ENCODE measurements at regions not wholly inside any gene's neighbourhood (a gene's known extent, or its start where the extent isn't known, plus 50 kb on each side); places are given as distances from the start of the nearest gene placed in this dataset.

DNA sequence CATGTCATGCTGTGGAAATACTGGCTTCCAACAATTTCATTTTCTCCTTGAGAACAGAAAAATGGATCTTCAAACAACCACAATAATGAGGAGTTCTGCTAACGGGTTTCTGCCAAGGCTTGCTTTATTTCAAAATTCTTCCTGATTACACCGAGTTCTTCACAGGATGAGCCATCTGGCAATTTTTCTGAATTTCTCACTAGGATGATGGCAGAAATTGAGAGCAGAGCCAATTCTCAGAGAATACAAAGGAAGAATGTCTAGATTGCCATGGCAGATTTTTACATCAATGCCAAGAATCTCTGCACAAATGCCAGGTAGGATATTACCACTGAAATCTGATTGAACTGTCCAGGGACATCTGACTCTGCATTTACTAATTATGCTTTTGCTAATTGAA lies 619.0 kb upstream of the CHRM3 start:
- WGBS, 2 donors, result 69 to 93% methylated on average over 2 of the region's 2 CpGs
- H3K4me3 ChIP-seq, result no peak overlapping the region
- H3K4me1 ChIP-seq, result no peaks in the 10 kb centered on the region
- ATAC-seq (ENCODE audit: low FRiP score in 2 of 2) (no peak), DNase-seq (no peak)
- TF ChIP-seq POLR2A (IDR thresholded peaks at IDR 0.05), result no peak
- no peak for TF ChIP-seq POLR2AphosphoS5 (IDR thresholded peaks at IDR 0.05)
- TF ChIP-seq, protein P1, sequence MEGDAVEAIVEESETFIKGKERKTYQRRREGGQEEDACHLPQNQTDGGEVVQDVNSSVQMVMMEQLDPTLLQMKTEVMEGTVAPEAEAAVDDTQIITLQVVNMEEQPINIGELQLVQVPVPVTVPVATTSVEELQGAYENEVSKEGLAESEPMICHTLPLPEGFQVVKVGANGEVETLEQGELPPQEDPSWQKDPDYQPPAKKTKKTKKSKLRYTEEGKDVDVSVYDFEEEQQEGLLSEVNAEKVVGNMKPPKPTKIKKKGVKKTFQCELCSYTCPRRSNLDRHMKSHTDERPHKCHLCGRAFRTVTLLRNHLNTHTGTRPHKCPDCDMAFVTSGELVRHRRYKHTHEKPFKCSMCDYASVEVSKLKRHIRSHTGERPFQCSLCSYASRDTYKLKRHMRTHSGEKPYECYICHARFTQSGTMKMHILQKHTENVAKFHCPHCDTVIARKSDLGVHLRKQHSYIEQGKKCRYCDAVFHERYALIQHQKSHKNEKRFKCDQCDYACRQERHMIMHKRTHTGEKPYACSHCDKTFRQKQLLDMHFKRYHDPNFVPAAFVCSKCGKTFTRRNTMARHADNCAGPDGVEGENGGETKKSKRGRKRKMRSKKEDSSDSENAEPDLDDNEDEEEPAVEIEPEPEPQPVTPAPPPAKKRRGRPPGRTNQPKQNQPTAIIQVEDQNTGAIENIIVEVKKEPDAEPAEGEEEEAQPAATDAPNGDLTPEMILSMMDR (IDR thresholded peaks at IDR 0.05), result no peak
- no peak for TF ChIP-seq EP300 (IDR thresholded peaks at IDR 0.05)
- H3K27me3 ChIP-seq, result no peaks in the 10 kb centered on the region
- H3K36me3 ChIP-seq, result no peaks in the 10 kb centered on the region
- H3K9me3 ChIP-seq, result peaks cover 0 to 22% (median 13%) of the 10 kb centered on the region in 4 donors
- no peak overlapping the region for H3K27ac ChIP-seq

DNA sequence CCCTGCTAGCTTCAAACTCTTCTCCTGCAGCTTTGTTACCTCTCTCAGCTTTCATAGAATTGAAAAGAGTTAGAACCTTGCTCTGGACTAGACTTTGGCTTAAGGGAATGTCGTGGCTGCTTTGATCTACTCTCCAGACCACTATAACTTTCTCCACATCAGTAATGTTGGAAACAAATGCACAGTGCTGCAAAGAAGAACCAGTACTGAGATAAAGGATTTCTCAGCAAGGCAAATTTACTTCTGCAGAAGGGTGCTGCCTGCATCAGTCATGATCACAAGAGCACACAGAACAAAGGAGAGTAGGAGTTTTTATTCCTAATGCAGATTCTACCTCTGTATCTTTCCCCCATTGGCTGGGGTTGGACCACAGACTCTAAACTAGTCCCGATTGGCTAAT lies 621.6 kb upstream of the CHRM3 start:
- ATAC-seq (ENCODE audit: low FRiP score in 2 of 2), result no peak
- TF ChIP-seq, protein P1 (IDR thresholded peaks at IDR 0.05), result no peak
- TF ChIP-seq POLR2AphosphoS5 (IDR thresholded peaks at IDR 0.05) (no peak), POLR2A (IDR thresholded peaks at IDR 0.05) (no peak), EP300 (IDR thresholded peaks at IDR 0.05) (no peak)
- H3K27me3 ChIP-seq, result no peaks in the 10 kb centered on the region
- 58 to 78% methylated on average over 2 of the region's 2 CpGs for WGBS, 2 donors
- no peaks in the 10 kb centered on the region for H3K4me1 ChIP-seq
- H3K4me3 ChIP-seq, result no peak overlapping the region
- DNase-seq, result no peak
- H3K36me3 ChIP-seq, result no peaks in the 10 kb centered on the region
- peaks cover 0 to 22% (median 13%) of the 10 kb centered on the region in 4 donors for H3K9me3 ChIP-seq
- H3K27ac ChIP-seq, result no peak overlapping the region

DNA sequence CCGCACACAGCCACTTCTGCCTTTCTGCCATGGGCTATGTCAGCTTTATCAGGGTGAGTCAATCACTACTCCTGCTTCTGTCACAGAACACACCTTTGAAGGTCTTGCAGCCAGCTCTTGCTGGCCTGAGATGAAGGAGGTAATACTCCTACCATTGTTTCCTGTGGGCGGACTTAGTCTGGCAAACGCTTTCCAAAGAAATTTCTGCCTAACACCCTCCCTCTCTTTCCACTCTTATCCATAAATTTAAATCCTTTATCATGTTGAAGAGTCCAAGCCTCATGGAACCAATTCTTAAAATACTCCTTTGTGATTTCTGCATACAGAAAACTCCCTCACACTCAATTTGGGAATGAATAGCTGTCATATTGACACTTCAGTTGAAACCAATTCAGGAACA lies 633.1 kb upstream of the CHRM3 start:
- Histone ChIP-seq H3K27me3 (no peaks in the 10 kb centered on the region), H3K9me3 (no peaks in the 10 kb centered on the region), H3K36me3 (no peaks in the 10 kb centered on the region), H3K27ac (no peak overlapping the region), H3K4me1 (no peaks in the 10 kb centered on the region), H3K4me3 (no peak overlapping the region)
- TF ChIP-seq EP300 (IDR thresholded peaks at IDR 0.05) (no peak), POLR2AphosphoS5 (IDR thresholded peaks at IDR 0.05) (no peak), POLR2A (IDR thresholded peaks at IDR 0.05) (no peak)
- TF ChIP-seq, protein P1 (IDR thresholded peaks at IDR 0.05), result no peak
- ATAC-seq (ENCODE audit: low FRiP score in 2 of 2) (no peak), DNase-seq (no peak)
- WGBS, 2 donors, result 84 to 87% methylated on average over 3 of the region's 3 CpGs

DNA sequence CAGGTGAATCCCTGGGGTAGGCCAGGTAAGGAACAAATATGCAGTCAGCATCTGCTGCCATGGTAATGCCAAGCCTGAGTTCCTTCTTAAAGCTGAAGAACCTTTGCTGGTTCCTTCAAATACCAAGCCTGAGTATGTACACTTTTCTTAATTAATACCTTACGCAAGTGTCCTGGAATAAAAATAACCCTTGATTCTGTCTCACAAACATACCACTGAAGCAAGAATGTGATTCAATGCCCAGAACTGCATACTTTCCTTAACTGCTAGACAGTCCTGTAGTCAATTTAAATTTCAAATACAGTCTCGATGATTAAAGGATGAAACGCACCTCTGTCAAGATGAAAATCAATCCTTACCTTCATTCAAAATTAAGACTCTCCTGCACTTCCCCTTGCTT lies 634.0 kb upstream of the CHRM3 start:
- TF ChIP-seq POLR2AphosphoS5 (IDR thresholded peaks at IDR 0.05) (no peak), POLR2A (IDR thresholded peaks at IDR 0.05) (no peak), EP300 (IDR thresholded peaks at IDR 0.05) (no peak)
- TF ChIP-seq, protein P1 (IDR thresholded peaks at IDR 0.05), result no peak
- no peak for DNase-seq
- H3K27me3 ChIP-seq, result no peaks in the 10 kb centered on the region
- 90 to 94% methylated on average over 3 of the region's 3 CpGs for WGBS, 2 donors
- no peak overlapping the region for H3K4me3 ChIP-seq
- no peak for ATAC-seq (ENCODE audit: low FRiP score in 2 of 2)
- no peaks in the 10 kb centered on the region for H3K4me1 ChIP-seq
- H3K27ac ChIP-seq, result no peak overlapping the region
- no peaks in the 10 kb centered on the region for H3K9me3 ChIP-seq
- H3K36me3 ChIP-seq, result no peaks in the 10 kb centered on the region

DNA sequence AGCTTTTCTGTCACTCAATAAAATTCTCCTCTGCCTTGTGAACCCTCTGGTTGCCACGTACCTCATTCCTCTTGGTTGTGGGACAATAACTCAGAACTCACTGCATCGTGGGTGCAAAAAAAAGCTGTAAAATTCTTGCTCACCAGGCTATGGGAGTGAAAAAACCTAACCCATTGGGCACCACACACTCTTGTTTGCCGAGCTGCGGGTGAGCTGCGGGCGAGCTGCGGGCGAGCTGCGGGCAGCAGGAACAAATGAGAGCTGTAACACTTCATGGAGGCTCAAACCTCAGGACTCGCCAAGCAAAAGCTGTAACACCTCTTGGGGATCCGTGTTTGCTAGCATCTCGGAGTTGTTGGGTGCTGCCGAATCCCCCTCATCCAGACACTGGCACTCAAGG lies 641.3 kb upstream of the CHRM3 start:
- DNase-seq (peak in 1 of 2 donors; percentile 13), ATAC-seq (ENCODE audit: low FRiP score in 2 of 2) (no peak)
- Histone ChIP-seq H3K4me3 (no peak overlapping the region), H3K4me1 (no peaks in the 10 kb centered on the region), H3K27me3 (no peaks in the 10 kb centered on the region), H3K36me3 (no peaks in the 10 kb centered on the region), H3K27ac (no peak overlapping the region), H3K9me3 (peaks cover 0 to 12% (median 0%) of the 10 kb centered on the region in 4 donors)
- WGBS, 2 donors, result 84 to 89% methylated on average over 12 to 13 of the region's 13 CpGs
- TF ChIP-seq POLR2AphosphoS5 (IDR thresholded peaks at IDR 0.05) (no peak), EP300 (IDR thresholded peaks at IDR 0.05) (no peak), POLR2A (IDR thresholded peaks at IDR 0.05) (no peak)
- TF ChIP-seq, protein P1 (IDR thresholded peaks at IDR 0.05), result no peak

All from upper lobe of left lung (tissue), 6 donors.